ENCODE measurements at regions not wholly inside any gene's neighbourhood (a gene's known extent, or its start where the extent isn't known, plus 50 kb on each side); places are given as distances from the start of the nearest gene placed in this dataset.

GRCh38 chr1:81489372-81489934 lies 311.3 kb upstream of the ADGRL2 start:
- FAIRE-seq (no peak), DNase-seq (no peak)
- H3K4me3 ChIP-seq (ENCODE audit: low read length in 3 of 3), result no peak overlapping the region
- intact Hi-C loops (cut with DNase I), result no loop called here
- no peaks in the 10 kb centered on the region for H3K36me3 ChIP-seq (ENCODE audit: control insufficient read depth in 2 of 3, insufficient read depth in 3 of 3, low read length in 3 of 3)
- no peaks in the 10 kb centered on the region for H3K9me3 ChIP-seq (ENCODE audit: control insufficient read depth in 2 of 3, insufficient read depth in 1 of 3, low read length in 3 of 3)
- H3K4me1 ChIP-seq (ENCODE audit: control insufficient read depth in 2 of 3, insufficient read depth in 2 of 3, low read depth in 1 of 3, low read length in 3 of 3), result no peaks in the 10 kb centered on the region
- no peaks in the 10 kb centered on the region for H3K27me3 ChIP-seq (ENCODE audit: control insufficient read depth, insufficient read depth, low read length)
- H3K27ac ChIP-seq (ENCODE audit: low read depth in 2 of 2, low read length in 2 of 2), result no peak overlapping the region
- H3K9ac ChIP-seq (ENCODE audit: low read length in 3 of 3), result no peak overlapping the region
- TF ChIP-seq, protein P1, sequence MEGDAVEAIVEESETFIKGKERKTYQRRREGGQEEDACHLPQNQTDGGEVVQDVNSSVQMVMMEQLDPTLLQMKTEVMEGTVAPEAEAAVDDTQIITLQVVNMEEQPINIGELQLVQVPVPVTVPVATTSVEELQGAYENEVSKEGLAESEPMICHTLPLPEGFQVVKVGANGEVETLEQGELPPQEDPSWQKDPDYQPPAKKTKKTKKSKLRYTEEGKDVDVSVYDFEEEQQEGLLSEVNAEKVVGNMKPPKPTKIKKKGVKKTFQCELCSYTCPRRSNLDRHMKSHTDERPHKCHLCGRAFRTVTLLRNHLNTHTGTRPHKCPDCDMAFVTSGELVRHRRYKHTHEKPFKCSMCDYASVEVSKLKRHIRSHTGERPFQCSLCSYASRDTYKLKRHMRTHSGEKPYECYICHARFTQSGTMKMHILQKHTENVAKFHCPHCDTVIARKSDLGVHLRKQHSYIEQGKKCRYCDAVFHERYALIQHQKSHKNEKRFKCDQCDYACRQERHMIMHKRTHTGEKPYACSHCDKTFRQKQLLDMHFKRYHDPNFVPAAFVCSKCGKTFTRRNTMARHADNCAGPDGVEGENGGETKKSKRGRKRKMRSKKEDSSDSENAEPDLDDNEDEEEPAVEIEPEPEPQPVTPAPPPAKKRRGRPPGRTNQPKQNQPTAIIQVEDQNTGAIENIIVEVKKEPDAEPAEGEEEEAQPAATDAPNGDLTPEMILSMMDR (IDR thresholded peaks at IDR 0.05; ENCODE audit: borderline replicate concordance, extremely low read depth, insufficient read depth), result no peak

- H3K27ac ChIP-seq (ENCODE audit: low read depth in 2 of 2, low read length in 2 of 2), result no peak overlapping the region
- intact Hi-C loops (cut with DNase I), result no loop called here
- H3K4me1 ChIP-seq (ENCODE audit: control insufficient read depth in 2 of 3, insufficient read depth in 2 of 3, low read depth in 1 of 3, low read length in 3 of 3), result no peaks in the 10 kb centered on the region
- no peaks in the 10 kb centered on the region for H3K9me3 ChIP-seq (ENCODE audit: control insufficient read depth in 2 of 3, insufficient read depth in 1 of 3, low read length in 3 of 3)
- no peaks in the 10 kb centered on the region for H3K36me3 ChIP-seq (ENCODE audit: control insufficient read depth in 2 of 3, insufficient read depth in 3 of 3, low read length in 3 of 3)
- H3K27me3 ChIP-seq (ENCODE audit: control insufficient read depth, insufficient read depth, low read length), result no peaks in the 10 kb centered on the region
- no peak for FAIRE-seq
- no peak overlapping the region for H3K4me3 ChIP-seq (ENCODE audit: low read length in 3 of 3)
- TF ChIP-seq, protein P1 (IDR thresholded peaks at IDR 0.05; ENCODE audit: borderline replicate concordance, extremely low read depth, insufficient read depth), result no peak
- DNase-seq, result no peak
- H3K9ac ChIP-seq (ENCODE audit: low read length in 3 of 3), result no peak overlapping the region
These were observed 316.4 kb upstream of the ADGRL2 start for GRCh38 chr1:81484284-81484683.

DNA sequence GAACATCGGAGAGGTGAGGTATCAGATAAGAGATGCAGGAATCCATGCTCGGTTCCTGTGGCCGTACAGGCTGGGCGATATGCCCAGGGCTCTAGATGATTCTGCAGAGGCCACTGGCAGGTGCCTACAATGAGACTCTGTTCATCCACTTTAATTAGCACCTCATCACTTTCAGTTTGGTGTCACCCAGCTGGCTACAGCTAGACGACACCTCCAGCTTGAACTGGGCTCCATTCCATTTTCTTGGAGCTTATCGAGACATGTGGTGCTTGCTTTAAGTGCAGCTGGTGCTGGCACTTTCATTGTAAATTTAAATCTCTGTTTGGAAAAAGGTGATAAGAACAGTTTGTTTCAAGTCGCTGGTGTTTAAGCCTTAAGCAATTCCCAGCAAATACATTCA lies 322.5 kb upstream of the ADGRL2 start:
- Histone ChIP-seq H3K9ac (ENCODE audit: low read length in 3 of 3) (no peak overlapping the region), H3K9me3 (ENCODE audit: control insufficient read depth in 2 of 3, insufficient read depth in 1 of 3, low read length in 3 of 3) (no peaks in the 10 kb centered on the region), H3K36me3 (ENCODE audit: control insufficient read depth in 2 of 3, insufficient read depth in 3 of 3, low read length in 3 of 3) (no peaks in the 10 kb centered on the region), H3K27me3 (ENCODE audit: control insufficient read depth, insufficient read depth, low read length) (no peaks in the 10 kb centered on the region), H3K27ac (ENCODE audit: low read depth in 2 of 2, low read length in 2 of 2) (no peak overlapping the region), H3K4me3 (ENCODE audit: low read length in 3 of 3) (peak overlapping the region in 2 of 3 donors; percentile 3 to 19), H3K4me1 (ENCODE audit: control insufficient read depth in 2 of 3, insufficient read depth in 2 of 3, low read depth in 1 of 3, low read length in 3 of 3) (peaks cover 0 to 3% (median 0%) of the 10 kb centered on the region in 3 donors)
- intact Hi-C loops (cut with DNase I), result no loop called here
- TF ChIP-seq, protein P1 (IDR thresholded peaks at IDR 0.05; ENCODE audit: borderline replicate concordance, extremely low read depth, insufficient read depth), result no peak
- FAIRE-seq (no peak), DNase-seq (no peak)

- FAIRE-seq, result no peak
- Histone ChIP-seq H3K27ac (ENCODE audit: low read depth in 2 of 2, low read length in 2 of 2) (no peak overlapping the region), H3K36me3 (ENCODE audit: control insufficient read depth in 2 of 3, insufficient read depth in 3 of 3, low read length in 3 of 3) (no peaks in the 10 kb centered on the region), H3K4me1 (ENCODE audit: control insufficient read depth in 2 of 3, insufficient read depth in 2 of 3, low read depth in 1 of 3, low read length in 3 of 3) (peaks cover 0 to 3% (median 0%) of the 10 kb centered on the region in 3 donors), H3K4me3 (ENCODE audit: low read length in 3 of 3) (peak overlapping the region in 1 of 3 donors; percentile 3), H3K9ac (ENCODE audit: low read length in 3 of 3) (no peak overlapping the region), H3K9me3 (ENCODE audit: control insufficient read depth in 2 of 3, insufficient read depth in 1 of 3, low read length in 3 of 3) (no peaks in the 10 kb centered on the region), H3K27me3 (ENCODE audit: control insufficient read depth, insufficient read depth, low read length) (no peaks in the 10 kb centered on the region)
- intact Hi-C loops (cut with DNase I), result no loop called here
- no peak for DNase-seq
- TF ChIP-seq, protein P1 (IDR thresholded peaks at IDR 0.05; ENCODE audit: borderline replicate concordance, extremely low read depth, insufficient read depth), result no peak
These were observed 323.0 kb upstream of the ADGRL2 start for GRCh38 chr1:81477710-81478109.

Measured in kidney (tissue), 13 donors.